NT2/D1 (cell line): ENCODE measurements at regions not wholly inside any gene's neighbourhood (a gene's known extent, or its start where the extent isn't known, plus 50 kb on each side); places are given as distances from the start of the nearest gene placed in this dataset.

Source experiments
- SUZ12 ChIP-seq: IDR thresholded peaks from 2 replicates; pipeline ENCODE4 v1.6.1; 2011; ENCODE audit not compliant: insufficient read length, insufficient read depth; ENCODE audit errors: extremely low read depth
- ZNF274 ChIP-seq: IDR thresholded peaks from 2 replicates; pipeline ENCODE4 v1.6.1; 2011; ENCODE audit warnings: mild to moderate bottlenecking, low read depth, low read length

DNA sequence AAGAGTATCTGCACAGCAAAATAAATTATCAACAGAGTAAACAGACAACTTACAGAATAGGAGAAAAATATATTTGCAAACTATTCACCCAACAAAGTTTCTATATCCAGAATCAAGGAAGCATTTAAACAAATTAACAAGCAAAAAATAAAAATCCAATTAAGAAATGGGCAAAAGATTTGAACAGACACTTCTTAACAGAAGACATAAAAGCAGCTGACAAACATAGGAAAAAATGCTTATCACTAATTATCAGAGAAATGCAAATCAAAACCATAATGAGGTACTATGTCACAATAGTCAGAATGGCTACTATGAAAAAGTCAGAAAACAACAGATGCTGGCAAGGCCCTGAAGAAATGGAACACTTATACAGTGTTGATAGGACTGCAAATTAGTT, 434.2 kb upstream of the ADGRB3 start:
- TF ChIP-seq SUZ12 (no peak), ZNF274 (no peak)
